ENCODE measurements at regions not wholly inside any gene's neighbourhood (a gene's known extent, or its start where the extent isn't known, plus 50 kb on each side); places are given as distances from the start of the nearest gene placed in this dataset.

- H3K9me3 ChIP-seq (ENCODE audit: low read depth, low read length) = no peaks in the 10 kb centered on the region
- no peaks in the 10 kb centered on the region for H3K36me3 ChIP-seq (ENCODE audit: insufficient read depth, low read length)
- no peaks in the 10 kb centered on the region for H3K79me2 ChIP-seq (ENCODE audit: insufficient read depth, low read length)
- H3K4me1 ChIP-seq (ENCODE audit: insufficient read depth, low read length) = no peaks in the 10 kb centered on the region
- no peak overlapping the region for H3K4me2 ChIP-seq (ENCODE audit: insufficient read depth, low read length)
- no peak overlapping the region for H3K4me3 ChIP-seq (ENCODE audit: insufficient read depth, low read length)
- H4K20me1 ChIP-seq (ENCODE audit: insufficient read depth, low read length) = no peaks in the 10 kb centered on the region
- H3K27me3 ChIP-seq (ENCODE audit: insufficient read depth, low read length) = no peaks in the 10 kb centered on the region
- no peak overlapping the region for H3K27ac ChIP-seq (ENCODE audit: low read depth, low read length)
- no peak overlapping the region for H2AFZ ChIP-seq (ENCODE audit: low read length)
- DNase-seq (ENCODE audit: insufficient read length, low spot score, missing footprints) = no peak
- TF ChIP-seq CTCF (IDR thresholded peaks at IDR 0.05; ENCODE audit: extremely low read depth, low read depth, low read length) = no peak
These were observed 150.5 kb upstream of the WDR1 start for GRCh38 chr4:10267066-10267465.

- no peak for DNase-seq (ENCODE audit: insufficient read length, low spot score, missing footprints)
These were observed 144.2 kb upstream of the WDR1 start for GRCh38 chr4:10260777-10261176.

GRCh38 chr4:10259976-10260375, 143.4 kb upstream of the WDR1 start:
- Histone ChIP-seq H3K27me3 (ENCODE audit: insufficient read depth, low read length) (no peaks in the 10 kb centered on the region), H3K79me2 (ENCODE audit: insufficient read depth, low read length) (no peaks in the 10 kb centered on the region), H2AFZ (ENCODE audit: low read length) (no peak overlapping the region), H3K36me3 (ENCODE audit: insufficient read depth, low read length) (no peaks in the 10 kb centered on the region), H3K4me2 (ENCODE audit: insufficient read depth, low read length) (no peak overlapping the region), H3K9me3 (ENCODE audit: low read depth, low read length) (no peaks in the 10 kb centered on the region), H3K4me1 (ENCODE audit: insufficient read depth, low read length) (no peaks in the 10 kb centered on the region), H3K27ac (ENCODE audit: low read depth, low read length) (no peak overlapping the region), H3K4me3 (ENCODE audit: insufficient read depth, low read length) (no peak overlapping the region), H4K20me1 (ENCODE audit: insufficient read depth, low read length) (no peaks in the 10 kb centered on the region)
- DNase-seq (ENCODE audit: insufficient read length, low spot score, missing footprints) = no peak
- TF ChIP-seq CTCF (IDR thresholded peaks at IDR 0.05; ENCODE audit: extremely low read depth, low read depth, low read length) = no peak

More at GRCh38 chr4:10260777-10261176, 144.2 kb upstream of the WDR1 start:
- Histone ChIP-seq H3K79me2 (ENCODE audit: insufficient read depth, low read length) (no peaks in the 10 kb centered on the region), H3K27me3 (ENCODE audit: insufficient read depth, low read length) (no peaks in the 10 kb centered on the region), H3K4me2 (ENCODE audit: insufficient read depth, low read length) (no peak overlapping the region), H3K36me3 (ENCODE audit: insufficient read depth, low read length) (no peaks in the 10 kb centered on the region), H3K4me1 (ENCODE audit: insufficient read depth, low read length) (no peaks in the 10 kb centered on the region), H3K4me3 (ENCODE audit: insufficient read depth, low read length) (no peak overlapping the region), H3K9me3 (ENCODE audit: low read depth, low read length) (no peaks in the 10 kb centered on the region), H2AFZ (ENCODE audit: low read length) (no peak overlapping the region), H3K27ac (ENCODE audit: low read depth, low read length) (no peak overlapping the region), H4K20me1 (ENCODE audit: insufficient read depth, low read length) (no peaks in the 10 kb centered on the region)
- no peak for TF ChIP-seq CTCF (IDR thresholded peaks at IDR 0.05; ENCODE audit: extremely low read depth, low read depth, low read length)

GRCh38 chr4:10256203-10256602, 139.6 kb upstream of the WDR1 start:
- DNase-seq (ENCODE audit: insufficient read length, low spot score, missing footprints) = no peak
- Histone ChIP-seq H3K4me2 (ENCODE audit: insufficient read depth, low read length) (no peak overlapping the region), H2AFZ (ENCODE audit: low read length) (no peak overlapping the region), H3K79me2 (ENCODE audit: insufficient read depth, low read length) (no peaks in the 10 kb centered on the region), H3K4me3 (ENCODE audit: insufficient read depth, low read length) (no peak overlapping the region), H3K4me1 (ENCODE audit: insufficient read depth, low read length) (no peaks in the 10 kb centered on the region), H4K20me1 (ENCODE audit: insufficient read depth, low read length) (no peaks in the 10 kb centered on the region), H3K27ac (ENCODE audit: low read depth, low read length) (no peak overlapping the region), H3K27me3 (ENCODE audit: insufficient read depth, low read length) (no peaks in the 10 kb centered on the region), H3K9me3 (ENCODE audit: low read depth, low read length) (no peaks in the 10 kb centered on the region), H3K36me3 (ENCODE audit: insufficient read depth, low read length) (no peaks in the 10 kb centered on the region)
- no peak for TF ChIP-seq CTCF (IDR thresholded peaks at IDR 0.05; ENCODE audit: extremely low read depth, low read depth, low read length)

Data from osteoblast (primary cell).